Activated T-helper 1 cell treated with anti-CD3 and anti-CD28 coated beads, Interleukin-2, amount 50 U/mL, for 16 hours (primary cell): ENCODE measurements at regions not wholly inside any gene's neighbourhood (a gene's known extent, or its start where the extent isn't known, plus 50 kb on each side); places are given as distances from the start of the nearest gene placed in this dataset.

Experiments used
- DNase-seq, 2 donors: peaks; one replicate each; pipeline ENCODE4 v3.0.0-alpha.2; 2020; ENCODE audit warnings: low read depth in 1 of 2, low spot score in 1 of 2

DNA sequence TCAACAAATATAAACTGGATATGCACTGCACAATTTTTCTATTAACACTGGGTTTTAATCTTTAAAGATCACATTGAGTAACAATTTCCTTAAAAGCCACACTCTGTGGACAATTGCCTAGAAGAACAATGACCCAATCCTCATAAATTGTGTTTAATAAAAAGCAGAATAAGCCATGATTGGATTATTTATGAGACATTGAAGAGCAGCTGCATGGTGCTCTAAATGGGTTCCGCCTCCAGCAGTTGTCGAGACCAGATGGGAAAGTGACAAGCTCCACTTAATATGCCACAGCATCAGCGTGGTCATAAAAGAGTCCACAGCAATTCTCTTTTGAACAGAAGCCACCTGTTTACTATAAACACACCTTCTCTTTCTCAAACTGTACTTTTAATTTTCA, 635.2 kb upstream of the FRG1 start:
- DNase-seq, result no peak

DNA sequence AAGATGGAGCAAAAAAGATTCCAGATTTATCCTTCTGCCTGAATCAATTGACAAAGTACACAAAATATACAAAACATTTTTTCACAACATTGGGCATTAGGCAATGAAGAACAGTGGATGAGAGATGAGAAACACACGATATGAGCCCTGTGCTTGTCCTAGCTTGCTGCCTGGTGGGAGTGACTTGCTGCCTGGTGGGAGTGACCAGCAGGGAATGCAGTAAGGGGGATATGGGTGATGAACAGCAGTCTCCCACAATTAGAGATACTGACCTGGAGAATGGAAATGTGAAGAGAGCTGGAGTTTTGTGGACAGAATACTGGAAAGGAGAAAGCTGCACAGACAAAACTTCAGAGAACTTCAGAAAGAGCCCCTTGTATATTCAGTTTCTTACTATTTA, 629.4 kb upstream of the FRG1 start:
- no peak for DNase-seq

DNA sequence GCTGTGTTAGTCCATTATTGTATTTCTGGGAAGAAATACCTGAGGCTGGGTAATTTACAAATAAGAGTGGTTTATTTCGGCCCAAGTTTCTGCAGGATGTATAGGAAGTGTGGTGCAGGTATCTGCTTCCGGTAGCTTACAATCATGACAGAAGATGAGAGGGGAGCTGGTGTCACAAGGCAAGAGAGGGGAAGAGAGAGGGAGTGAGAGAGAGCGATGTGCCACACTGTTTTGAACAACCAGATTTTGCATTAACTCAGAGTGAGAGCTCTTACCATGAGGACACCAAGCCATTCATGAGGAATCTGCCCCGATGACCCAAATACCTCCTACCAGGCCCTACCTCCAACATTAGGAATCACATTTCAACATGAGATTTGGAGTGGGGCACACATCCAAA, 627.6 kb upstream of the FRG1 start:
- DNase-seq, result no peak

DNA sequence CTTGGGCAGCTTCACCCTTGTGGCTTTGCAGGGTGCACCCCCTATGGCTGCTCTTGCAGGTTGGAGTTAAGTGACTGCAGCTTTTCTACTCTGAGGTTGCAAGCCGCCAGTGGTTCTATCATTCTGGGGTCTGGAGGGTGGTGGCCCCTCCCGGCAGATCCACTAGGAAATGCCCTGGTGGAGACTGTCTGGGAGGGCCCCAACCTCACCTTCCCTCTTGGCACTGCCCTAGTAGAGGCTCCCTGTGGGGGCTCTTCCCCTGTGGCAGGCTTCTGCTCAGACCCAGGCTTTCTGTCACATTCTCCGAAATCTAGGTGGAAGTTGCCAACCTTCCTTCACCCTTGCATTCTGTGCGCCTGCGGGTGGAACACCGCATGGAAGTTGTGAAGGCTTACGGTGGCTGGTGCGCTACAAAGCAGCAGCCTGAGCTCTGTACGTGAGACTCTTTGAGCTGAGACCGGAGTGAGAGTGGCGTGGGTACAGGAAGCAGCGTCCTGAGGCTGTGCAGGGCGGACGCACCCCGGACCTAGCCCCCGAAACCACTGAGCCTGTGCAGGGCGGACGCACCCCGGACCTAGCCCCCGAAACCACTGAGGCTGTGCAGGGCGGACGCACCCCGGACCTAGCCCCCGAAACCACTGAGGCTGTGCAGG, 626.7 kb upstream of the FRG1 start:
- no peak for DNase-seq

DNA sequence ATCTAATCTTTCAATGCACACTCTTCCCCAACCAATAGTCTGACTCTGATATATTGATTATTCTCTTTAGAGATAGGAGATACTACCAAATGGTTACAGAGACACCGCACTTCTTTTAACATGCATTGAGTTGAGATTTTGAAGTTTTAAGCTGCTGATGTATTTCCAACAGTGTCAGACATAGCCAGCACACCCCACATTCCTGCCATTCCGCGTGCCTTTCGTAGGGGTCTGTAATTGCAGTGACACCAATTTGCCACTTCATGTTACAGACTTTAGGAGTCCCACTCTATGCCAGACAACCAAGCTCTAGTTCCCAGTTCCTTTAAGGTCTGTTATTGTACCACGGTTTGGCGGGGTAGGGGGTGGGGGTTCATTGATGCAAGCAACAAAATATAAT, 618.2 kb upstream of the FRG1 start:
- DNase-seq, result no peak

DNA sequence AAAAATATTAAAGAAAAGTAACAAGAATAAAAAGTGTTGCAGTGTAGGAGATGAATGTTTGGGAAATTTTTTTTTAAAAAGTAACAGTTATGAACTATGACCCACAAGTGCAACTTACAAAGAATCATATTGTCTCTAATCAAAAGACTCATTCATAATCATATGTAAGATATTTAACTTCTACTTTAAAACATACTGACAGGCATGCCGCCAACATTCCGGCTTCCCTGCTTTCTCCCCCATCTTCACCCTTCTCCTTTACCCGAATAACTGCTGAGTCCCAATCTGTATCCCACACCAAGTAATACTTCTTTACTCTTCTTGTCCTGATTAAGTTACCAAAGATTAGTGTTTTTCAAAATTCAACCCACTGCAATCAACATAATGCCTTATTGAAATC, 598.8 kb upstream of the FRG1 start:
- DNase-seq, result no peak

DNA sequence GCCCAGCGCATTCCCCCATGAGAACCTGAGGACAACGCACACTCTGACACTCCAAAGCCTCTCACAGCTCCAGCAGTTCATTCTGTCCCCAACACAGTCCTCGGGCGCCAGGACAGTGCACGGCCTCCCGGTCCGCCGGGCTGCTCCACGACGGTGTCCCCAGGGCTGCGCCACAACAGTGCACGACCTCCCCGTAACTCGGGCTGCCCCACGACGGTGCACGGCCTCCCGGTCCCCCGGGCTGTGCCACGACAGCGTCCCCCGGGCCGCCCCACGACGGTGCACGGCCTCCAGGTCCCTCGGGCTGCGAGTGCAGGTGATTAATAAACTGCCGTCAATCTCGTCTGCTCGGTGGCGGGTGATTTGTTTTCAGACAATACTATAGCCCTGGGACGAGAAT, 585.1 kb upstream of the FRG1 start:
- DNase-seq, result no peak

DNA sequence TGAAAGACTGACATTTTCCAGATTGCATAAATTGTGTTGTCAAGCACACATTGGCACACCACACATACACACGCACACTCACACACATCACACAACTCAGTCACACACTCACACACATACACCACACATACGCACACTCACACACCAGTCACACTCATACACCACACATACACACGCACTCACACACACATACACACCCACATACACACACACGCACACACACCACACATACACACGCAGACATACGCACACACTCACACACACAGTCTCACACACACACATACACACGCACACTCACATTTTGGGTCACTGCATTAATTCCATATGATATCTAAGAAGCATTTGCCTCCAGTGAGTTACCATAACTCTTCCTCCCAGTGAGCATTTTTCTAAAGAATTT, 578.3 kb upstream of the FRG1 start:
- no peak for DNase-seq

DNA sequence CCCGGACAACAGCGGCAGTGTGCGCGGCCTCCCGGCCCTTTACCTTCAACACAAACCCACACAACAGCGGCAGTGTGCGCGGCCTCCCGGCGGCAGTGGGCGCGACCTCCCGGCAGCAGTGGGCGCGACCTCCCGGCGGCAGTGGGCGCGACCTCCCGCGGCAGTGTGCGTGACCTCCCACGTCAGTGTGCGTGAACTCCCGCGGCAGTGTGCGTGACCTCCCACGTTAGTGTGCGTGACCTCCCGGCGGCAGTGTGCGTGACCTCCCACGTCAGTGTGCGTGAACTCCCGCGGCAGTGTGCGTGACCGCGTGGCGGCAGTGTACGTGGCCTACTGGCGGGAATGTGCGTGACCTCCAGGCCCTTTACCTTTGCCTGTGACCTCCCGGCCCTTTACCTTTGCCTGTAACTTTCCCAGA, 576.6 kb upstream of the FRG1 start:
- no peak for DNase-seq

DNA sequence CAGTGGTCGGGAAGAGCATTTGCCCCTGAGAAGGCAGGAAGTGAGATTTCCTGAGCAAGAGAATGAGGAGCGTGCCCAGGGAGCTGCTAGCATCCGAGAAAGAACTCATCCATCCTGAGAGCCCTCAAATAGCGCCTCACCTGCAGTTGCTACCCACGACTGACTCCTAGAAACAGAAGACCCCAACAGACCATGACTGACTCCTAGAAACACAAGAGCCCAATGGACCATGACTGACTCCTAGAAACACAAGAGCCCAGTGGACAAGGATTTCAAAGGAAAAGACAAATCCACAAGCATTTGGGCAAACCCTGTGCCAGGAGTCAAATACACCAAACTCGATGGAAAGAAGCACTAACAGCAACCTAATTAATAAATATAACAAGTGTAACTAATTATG, 575.2 kb upstream of the FRG1 start:
- no peak for DNase-seq

DNA sequence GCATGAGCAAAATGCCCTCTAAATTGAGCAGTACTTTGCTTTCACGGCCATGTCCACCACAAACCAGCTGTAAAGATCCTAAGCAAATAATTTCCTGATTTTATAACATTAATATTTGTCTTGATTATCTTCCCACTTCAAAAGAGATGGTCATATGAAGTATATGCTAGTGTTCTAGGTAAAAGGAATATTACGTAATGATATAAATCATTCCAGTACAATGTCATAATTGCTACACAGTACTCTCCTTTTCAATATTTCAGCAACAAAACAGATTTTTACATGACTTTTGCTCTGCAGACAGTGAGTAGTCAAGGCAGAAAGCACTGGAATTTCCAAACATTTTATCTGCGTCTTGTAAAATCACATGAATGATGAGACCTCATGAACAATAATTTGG, 572.8 kb upstream of the FRG1 start:
- no peak for DNase-seq

DNA sequence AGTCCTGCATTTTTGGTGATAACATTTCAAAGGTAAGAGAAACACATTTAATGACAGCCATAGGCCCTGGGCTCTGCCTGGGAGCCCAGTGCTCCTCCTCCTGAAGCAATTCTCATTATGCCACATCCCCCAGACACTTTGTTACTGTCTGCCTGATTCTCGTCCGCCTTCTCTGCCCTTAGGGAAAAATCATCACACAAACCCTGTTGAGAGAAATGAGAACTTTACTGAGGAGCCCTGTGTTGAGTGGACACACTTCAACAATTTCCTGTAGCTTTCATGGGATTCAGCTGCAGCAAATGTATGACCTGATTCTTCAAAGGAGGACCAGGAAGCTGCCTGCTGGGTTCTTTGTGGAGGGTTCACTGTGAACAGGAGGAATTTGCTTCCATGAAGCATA, 566.5 kb upstream of the FRG1 start:
- DNase-seq, result no peak

DNA sequence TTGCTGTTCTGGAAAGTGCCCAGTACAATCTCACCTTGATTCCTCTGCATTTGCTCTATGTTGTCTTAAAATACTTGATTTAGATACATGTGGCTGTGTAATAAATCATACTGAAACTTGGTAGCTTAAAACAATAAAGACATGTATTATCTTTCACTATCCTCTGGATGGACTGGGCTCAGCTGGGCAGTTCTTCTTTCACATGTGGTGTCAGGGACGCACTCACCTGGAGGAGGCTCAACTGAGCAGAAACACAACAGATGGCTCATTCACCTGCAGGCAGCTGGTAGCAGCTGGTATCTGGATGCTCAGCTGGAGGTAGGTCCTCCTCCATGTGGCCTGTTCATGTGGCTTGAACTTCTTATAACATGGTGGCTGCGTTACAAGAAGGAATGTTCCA, 563.8 kb upstream of the FRG1 start:
- DNase-seq, result no peak

DNA sequence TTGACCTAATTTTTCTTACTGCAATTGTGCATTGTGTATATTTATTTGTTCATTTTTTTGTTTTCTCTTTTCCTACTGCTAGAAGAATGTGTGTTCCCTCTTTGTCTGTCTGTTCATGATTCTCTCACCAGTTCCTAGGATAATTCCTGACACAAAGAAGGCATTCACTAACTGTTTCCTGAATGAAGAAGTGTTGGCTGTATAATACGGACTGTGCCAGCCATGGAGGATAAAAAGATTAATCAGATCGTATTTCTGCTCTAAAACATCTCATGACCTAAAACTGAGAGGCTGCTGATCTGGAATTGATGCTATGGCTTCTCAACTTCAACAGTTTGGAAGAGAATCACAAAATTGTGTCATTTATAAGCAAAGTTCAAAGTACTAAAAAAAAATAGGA, 563.1 kb upstream of the FRG1 start:
- DNase-seq, result no peak

DNA sequence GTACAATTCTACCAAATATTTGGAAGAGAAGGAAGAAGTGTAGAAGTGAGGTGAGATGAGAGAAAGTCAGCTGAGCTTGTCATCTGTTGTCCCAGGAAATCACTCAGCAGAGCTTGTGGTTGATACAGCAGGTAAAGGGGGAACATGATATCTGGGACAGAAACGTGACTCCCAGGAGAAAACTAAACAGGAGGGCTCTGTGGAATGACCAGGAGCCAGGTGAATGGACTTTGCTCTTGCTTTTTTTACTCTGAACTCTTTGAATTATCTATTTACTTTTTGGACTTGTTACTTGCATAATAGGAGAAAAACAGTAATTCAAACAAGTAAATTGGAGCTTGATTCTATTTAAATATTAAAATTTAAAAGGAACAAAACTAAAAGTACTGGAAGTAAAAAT, 555.6 kb upstream of the FRG1 start:
- no peak for DNase-seq

DNA sequence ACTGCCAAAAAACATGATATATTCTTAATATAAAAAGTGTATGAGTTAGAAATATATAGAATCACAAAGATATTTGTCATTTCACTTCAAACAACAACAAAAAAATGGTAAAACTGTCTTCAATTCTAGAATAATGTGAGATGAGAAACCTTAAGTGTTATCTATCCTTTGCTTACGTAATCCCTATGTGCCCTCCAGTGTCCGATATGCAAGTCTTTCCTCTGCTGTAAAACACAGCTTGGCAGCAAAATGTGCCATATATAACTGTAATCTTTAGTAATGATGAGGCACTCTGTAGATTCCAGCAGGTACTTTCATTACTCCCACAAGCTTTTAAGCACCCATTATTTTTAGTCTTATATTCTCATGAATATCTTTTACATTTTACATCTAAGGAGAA, 555.1 kb upstream of the FRG1 start:
- no peak for DNase-seq

DNA sequence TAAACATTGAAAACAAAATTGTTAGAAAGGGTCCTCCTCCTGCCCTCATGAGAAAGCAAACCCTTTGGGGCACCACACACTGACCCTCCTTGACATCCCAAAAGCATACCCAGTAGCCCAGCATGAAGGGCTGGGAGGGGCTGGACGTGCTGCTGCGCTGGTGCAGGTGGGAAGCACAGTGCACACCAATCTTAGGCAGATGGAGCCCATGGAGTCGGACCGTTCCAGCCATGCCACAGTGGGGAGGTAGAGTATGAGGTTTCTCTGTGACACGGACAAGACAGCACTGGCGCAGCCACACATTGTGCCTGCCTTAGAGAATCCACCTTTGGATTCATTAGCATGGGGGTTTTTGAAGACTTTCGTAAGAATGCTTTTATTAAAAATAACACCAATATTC, 544.2 kb upstream of the FRG1 start:
- no peak for DNase-seq

DNA sequence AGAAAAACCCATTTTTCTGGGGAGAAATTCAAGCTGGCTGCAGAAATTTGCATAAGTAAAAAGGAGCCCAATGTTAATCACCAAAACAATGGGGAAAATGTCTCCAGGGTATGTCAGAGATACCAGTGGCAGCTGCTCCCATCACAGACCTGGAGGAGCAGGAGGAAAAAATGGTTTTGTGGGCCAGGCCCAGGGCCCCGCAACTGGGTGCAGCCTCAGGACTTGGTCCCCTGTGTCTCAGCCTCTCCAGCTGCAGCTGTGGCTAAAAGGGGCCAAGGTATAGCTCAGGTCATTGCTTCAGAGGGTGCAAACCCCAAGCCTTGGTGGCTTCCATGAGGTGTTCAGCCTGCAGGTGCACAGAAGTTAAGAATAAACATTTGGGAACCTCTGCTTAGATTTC, 536.4 kb upstream of the FRG1 start:
- DNase-seq, result no peak

DNA sequence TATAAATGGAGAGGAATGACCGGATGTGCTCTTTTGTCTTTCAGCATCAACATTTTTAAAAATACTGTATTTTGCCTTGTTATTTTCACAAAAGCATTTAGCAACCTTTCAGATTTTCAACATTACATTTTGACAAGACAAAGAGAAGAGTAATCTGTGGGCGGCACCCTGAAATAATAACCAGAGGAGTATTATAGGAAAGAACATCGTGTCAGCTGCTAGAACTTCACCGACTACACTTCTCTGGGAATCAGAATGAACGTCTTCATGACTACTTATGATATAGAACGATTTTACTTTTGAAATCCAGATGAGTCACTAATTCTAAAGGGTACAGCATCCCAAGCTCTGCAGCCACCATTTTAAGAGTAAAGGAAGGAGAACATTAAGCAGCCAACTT, 531.5 kb upstream of the FRG1 start:
- DNase-seq, result no peak

DNA sequence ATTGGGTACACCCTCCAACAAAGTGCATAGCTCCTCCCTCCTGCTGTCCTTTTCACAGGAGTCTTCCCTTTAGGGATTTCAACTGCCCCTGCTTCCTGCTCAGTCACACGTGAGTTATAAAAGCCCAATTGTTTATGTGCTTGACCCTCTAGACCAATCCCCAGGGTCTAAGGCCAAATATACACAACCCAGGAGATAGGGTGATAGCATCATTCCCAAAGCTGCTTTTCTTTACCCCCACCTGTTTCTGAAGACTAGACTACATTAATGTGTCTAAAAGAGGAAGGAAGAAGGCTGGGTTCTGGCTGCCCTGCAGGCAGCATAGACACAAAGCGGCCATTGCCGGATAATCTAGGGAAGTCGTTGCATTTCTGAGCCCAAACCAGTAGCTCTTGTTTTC, 526.7 kb upstream of the FRG1 start:
- no peak for DNase-seq

DNA sequence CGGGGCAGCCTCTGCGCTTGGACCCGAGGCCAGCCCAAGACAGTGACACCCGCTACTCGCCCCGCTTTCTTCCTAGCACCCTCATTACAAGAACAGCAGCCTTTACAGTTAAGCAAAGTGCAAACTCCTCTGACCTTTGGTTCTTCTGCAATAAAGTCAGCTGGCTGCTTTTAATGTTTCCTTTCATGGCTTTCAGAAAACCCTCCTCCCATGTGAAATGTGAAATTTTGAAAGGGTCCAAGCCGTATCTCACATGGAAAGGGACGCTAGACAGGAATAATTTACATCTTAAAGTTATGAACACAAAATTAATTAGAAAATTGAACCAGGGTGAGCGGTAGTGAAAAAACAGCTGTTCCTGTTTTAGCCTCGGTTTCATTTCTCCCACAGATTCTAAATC, 520.1 kb upstream of the FRG1 start:
- DNase-seq, result no peak

DNA sequence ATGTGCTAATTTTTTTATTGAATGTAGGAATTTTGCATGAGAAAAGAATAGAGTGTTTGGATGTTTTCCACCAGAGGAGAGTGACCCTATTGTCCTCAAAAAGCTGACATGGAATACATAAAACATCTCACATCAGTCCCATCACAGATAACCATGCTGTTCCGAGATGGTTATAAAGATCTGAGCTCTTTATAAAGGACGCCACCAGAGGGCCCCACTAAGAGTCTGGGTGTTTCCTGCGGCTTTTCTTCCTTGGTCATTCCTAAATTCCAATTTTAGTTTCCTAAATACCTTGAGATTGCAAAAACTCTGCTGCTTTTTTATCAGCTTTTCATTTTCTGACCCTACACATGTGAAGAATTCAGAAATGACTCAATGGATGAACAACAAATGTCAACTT, 504.5 kb upstream of the FRG1 start:
- no peak for DNase-seq

DNA sequence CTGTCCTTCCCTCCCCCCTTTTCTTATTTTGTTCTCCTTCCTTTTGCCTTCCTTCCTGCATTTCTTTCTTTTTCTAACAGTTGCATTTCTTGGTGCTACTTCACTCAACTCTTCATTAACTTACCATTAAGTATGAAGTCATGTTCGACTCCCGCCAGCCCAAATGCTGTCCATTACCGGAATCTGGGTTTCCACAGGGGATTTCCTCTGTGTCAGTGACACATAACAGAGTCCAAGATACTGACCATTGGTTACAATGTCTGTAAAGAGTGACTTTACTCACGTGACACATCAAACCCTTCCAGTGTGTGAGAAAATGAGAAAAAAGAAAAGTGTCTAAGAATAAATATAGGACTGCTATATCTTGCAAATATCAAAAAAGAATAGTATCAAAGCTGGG, 500.0 kb upstream of the FRG1 start:
- DNase-seq, result no peak

DNA sequence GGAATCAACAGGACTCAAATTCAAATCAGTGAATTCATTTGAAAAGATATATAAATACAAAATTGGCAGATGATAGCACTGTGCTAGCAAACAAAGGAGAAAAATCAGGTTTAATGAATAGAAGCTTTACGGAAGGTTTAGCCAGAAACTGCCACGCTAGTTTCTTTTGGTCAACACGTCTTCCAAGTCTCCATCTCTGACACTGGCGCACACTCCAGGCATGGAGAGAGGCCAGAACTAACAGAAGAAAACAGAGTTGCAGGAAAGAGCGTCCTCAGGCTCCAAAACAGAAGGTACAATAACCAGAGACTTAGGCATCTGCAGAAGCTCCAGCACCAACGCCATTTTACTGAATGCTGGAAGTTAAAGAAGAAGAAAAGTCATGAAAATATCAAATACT, 497.3 kb upstream of the FRG1 start:
- DNase-seq, result no peak
